GM12891 (cell line): ENCODE measurements at regions not wholly inside any gene's neighbourhood (a gene's known extent, or its start where the extent isn't known, plus 50 kb on each side); places are given as distances from the start of the nearest gene placed in this dataset.

ENCODE experiments used
- POLR2A ChIP-seq: IDR thresholded peaks from 2 replicates; pipeline ENCODE4 v1.6.1; 2011; ENCODE audit warnings: low read depth, low read length, control low read depth
- TAF1 ChIP-seq: IDR thresholded peaks from 2 replicates; pipeline ENCODE4 v1.6.1; 2011; ENCODE audit warnings: low read depth, low read length, control low read depth

DNA sequence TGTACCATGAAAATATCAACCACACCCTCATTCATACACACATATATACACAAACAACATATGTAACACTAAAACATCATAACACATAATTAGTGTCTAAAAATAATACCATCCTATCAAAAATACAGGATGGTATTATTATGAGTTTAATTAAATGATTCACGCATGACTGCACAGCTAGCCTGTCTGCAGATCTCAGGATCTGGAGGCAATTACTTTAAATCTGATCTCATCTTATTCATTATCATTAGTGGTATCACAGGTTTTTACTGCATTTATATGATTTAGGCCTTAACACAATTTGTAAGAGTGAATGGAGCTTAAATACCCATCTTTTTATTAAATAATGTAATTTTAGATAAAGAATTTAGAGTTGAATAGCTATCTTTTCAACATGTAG is 443.4 kb upstream of the LINC00305 start:
- TF ChIP-seq POLR2A (no peak), TAF1 (no peak)
